ENCODE measurements at regions not wholly inside any gene's neighbourhood (a gene's known extent, or its start where the extent isn't known, plus 50 kb on each side); places are given as distances from the start of the nearest gene placed in this dataset.

DNA sequence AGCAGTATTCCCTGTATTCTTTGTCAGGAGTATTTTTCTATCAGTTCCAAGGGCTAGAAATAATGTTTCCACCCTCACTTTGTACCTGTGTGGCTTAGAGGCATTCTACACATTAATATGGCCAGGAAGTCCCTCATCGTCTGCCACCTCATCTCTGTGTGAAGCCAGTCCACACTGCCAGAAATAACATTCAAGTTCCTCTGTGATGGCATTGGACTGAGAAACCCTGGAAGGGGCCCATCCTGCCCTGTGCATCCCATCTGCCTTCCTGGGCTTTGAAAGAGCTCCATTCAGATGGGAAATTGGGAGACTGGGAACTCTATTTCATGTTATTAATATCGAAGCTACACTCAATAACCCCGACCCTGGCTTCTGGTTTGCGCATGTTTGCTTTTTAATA lies 497.2 kb upstream of the CDH5 start:
- Histone ChIP-seq H3K36me3 (ENCODE audit: control insufficient read depth, insufficient read depth, low read length) (no peaks in the 10 kb centered on the region), H3K27me3 (ENCODE audit: control insufficient read depth, insufficient read depth, low read length) (no peaks in the 10 kb centered on the region), H3K4me3 (ENCODE audit: low read depth, low read length) (no peak overlapping the region), H3K27ac (ENCODE audit: low read depth, low read length) (no peak overlapping the region), H3K9ac (ENCODE audit: low read depth, low read length) (no peak overlapping the region), H3K4me1 (ENCODE audit: control insufficient read depth, insufficient read depth, low read length) (no peaks in the 10 kb centered on the region), H3K9me3 (ENCODE audit: control insufficient read depth, insufficient read depth, low read length) (peaks cover 10% of the 10 kb centered on the region)

DNA sequence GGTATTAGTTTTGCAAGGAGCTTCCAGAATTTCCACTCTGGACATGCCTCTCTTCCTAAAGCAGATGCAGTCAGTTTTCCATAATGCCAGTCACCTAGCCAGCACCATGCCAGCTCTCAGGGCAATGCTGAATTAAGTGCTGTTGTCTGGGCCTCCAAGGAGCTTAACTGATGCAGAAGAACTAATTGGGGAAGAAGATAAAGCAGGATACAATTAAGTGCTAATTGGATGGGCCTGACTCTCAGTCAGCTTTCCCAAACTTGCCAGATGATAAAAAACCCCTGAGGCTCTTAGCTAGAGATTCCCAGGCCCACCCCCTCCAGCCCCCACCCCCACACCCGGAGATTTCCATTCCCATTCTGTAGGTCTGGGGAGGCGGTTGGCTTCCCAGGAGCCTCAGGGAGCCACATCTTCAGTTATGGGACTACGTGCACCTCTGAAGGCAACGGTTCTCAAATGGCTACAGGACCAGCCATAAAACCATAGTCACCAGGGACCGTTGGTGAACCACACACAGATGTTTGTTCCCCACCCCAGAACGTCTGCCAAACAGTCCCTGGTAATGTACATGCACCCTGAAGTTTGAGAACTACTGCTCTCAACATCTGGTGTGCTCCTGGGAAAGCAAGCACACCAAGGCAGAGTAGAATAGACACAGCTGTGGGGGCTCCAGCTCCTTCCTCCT lies 499.1 kb upstream of the CDH5 start:
- H3K36me3 ChIP-seq (ENCODE audit: control insufficient read depth, insufficient read depth, low read length), result no peaks in the 10 kb centered on the region
- H3K27ac ChIP-seq (ENCODE audit: low read depth, low read length), result no peak overlapping the region
- H3K4me3 ChIP-seq (ENCODE audit: low read depth, low read length), result no peak overlapping the region
- peaks cover 16% of the 10 kb centered on the region for H3K9me3 ChIP-seq (ENCODE audit: control insufficient read depth, insufficient read depth, low read length)
- H3K9ac ChIP-seq (ENCODE audit: low read depth, low read length), result no peak overlapping the region
- no peaks in the 10 kb centered on the region for H3K4me1 ChIP-seq (ENCODE audit: control insufficient read depth, insufficient read depth, low read length)
- H3K27me3 ChIP-seq (ENCODE audit: control insufficient read depth, insufficient read depth, low read length), result no peaks in the 10 kb centered on the region

DNA sequence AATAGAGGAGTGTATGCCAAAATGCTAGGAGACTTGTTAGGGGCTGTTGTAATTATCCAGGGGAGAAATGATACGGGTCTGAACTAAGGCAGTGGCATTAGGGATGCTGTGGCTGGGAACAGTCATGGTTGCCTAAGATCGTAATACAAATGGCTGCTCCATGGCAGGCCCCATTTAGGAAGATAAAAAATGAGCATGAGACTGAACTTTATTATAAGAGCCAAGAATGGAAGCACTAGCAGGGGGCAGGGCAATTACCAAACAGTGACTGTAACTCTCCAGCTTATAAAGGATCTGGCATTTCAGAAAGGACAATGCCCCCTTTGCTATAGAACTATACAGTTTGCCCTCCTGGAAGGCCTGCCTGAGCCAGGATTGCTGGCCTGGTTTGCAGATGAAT lies 503.3 kb upstream of the CDH5 start:
- no peaks in the 10 kb centered on the region for H3K36me3 ChIP-seq (ENCODE audit: control insufficient read depth, insufficient read depth, low read length)
- no peaks in the 10 kb centered on the region for H3K27me3 ChIP-seq (ENCODE audit: control insufficient read depth, insufficient read depth, low read length)
- no peaks in the 10 kb centered on the region for H3K4me1 ChIP-seq (ENCODE audit: control insufficient read depth, insufficient read depth, low read length)
- no peak overlapping the region for H3K27ac ChIP-seq (ENCODE audit: low read depth, low read length)
- H3K4me3 ChIP-seq (ENCODE audit: low read depth, low read length), result no peak overlapping the region
- H3K9ac ChIP-seq (ENCODE audit: low read depth, low read length), result no peak overlapping the region
- H3K9me3 ChIP-seq (ENCODE audit: control insufficient read depth, insufficient read depth, low read length), result peaks cover 16% of the 10 kb centered on the region

DNA sequence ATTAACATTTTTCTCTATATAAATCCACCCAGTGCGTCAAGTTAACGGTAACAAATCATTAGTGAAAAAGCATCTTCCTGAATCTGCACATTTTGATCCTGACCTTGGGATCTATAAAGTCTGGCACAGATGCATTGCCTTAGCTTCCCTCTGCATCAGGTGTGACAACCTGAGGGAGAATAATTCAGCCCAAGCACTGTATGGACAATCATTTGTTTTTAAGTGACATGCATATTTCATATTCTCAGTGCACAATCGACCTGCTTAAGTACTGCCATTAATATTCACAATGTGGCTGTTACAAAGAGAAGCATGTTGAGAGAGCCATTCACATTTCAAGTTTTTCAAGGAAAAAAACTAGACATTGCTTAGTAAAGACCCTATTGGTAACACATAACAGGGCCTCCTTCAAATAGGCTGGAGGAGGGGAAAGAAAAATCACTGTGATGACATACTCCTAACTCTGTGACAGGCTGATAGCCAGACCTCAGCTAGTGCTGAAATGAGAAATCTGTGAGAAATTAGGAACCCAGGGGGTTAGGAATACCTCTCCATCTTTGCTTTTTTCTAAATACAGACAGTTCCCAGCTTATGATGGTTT lies 505.3 kb upstream of the CDH5 start:
- Histone ChIP-seq H3K9ac (ENCODE audit: low read depth, low read length) (no peak overlapping the region), H3K36me3 (ENCODE audit: control insufficient read depth, insufficient read depth, low read length) (no peaks in the 10 kb centered on the region)

DNA sequence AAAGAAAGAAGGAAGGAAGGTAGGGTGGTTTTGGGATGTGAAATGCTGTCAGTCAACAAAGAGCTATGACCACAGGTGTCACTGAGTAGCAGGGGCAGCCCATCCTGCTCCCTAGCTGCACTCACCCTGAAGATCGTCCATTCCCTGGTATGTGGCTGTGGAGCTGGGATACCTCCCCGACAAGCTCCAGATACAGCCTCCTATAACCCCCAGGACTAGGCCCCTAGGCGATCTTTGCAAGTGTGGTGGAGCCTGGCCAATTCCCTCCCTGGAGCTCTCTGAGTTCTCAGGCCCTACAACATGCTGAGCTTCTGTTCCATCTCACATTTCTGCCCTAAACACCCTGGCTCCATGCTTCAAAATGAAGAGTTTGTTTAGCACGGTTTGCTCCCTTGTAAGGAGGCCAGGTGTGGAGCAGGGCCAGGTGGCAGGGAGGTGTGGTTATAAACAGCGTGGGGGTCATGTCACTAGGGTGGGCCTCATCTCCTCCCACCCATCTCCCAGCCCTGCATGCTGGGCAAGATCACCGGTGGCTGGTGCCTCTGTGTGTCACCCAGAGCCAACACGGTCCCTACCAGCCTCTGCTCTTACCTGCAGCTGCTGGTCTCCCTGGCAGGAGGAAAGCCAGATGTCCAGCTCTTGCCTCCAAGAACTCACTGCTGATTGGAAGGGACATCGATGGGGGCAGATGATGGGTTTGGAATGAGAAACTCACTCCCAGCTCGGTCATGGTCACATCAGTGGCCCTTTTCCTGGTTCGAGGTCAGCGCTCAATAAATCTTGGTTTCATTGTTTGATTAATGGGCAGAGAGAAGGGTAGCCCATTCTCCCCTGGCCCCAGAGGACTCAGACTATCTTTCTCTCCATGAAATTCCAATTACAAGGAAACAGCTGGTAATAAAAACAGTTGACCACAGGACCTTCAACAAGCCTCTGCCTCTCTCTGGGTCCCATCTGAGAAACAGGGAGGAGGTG lies 511.0 kb upstream of the CDH5 start:
- Histone ChIP-seq H3K27ac (ENCODE audit: low read depth, low read length) (no peak overlapping the region), H3K4me1 (ENCODE audit: control insufficient read depth, insufficient read depth, low read length) (no peaks in the 10 kb centered on the region), H3K36me3 (ENCODE audit: control insufficient read depth, insufficient read depth, low read length) (no peaks in the 10 kb centered on the region), H3K4me3 (ENCODE audit: low read depth, low read length) (no peak overlapping the region), H3K9me3 (ENCODE audit: control insufficient read depth, insufficient read depth, low read length) (no peaks in the 10 kb centered on the region), H3K27me3 (ENCODE audit: control insufficient read depth, insufficient read depth, low read length) (no peaks in the 10 kb centered on the region), H3K9ac (ENCODE audit: low read depth, low read length) (no peak overlapping the region)

More for the DNA sequence above, 505.3 kb upstream of the CDH5 start:
- no peaks in the 10 kb centered on the region for H3K27me3 ChIP-seq (ENCODE audit: control insufficient read depth, insufficient read depth, low read length)
- H3K4me3 ChIP-seq (ENCODE audit: low read depth, low read length), result no peak overlapping the region
- H3K27ac ChIP-seq (ENCODE audit: low read depth, low read length), result no peak overlapping the region
- H3K4me1 ChIP-seq (ENCODE audit: control insufficient read depth, insufficient read depth, low read length), result no peaks in the 10 kb centered on the region
- peaks cover 16% of the 10 kb centered on the region for H3K9me3 ChIP-seq (ENCODE audit: control insufficient read depth, insufficient read depth, low read length)

DNA sequence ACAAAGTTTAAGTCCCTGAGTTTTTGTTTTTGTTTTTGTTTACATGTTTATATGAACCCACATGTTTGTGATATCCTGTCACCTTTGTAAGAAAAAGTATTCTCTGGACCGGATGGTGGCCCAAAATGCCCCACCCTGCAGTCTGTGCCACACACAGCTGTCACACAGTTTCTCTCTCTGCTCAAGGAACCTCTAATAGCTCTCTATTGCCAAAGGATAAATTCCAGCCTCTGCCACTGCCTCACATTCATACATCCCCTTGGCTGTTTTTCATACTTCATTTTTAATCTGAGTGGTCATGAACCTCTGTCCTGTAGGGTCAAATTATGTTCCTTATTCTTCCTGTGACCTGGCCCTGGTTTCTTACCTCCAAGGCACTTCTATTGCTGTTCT lies 520.3 kb upstream of the CDH5 start:
- H3K36me3 ChIP-seq (ENCODE audit: control insufficient read depth, insufficient read depth, low read length), result no peaks in the 10 kb centered on the region
- H3K9me3 ChIP-seq (ENCODE audit: control insufficient read depth, insufficient read depth, low read length), result no peaks in the 10 kb centered on the region
- H3K9ac ChIP-seq (ENCODE audit: low read depth, low read length), result no peak overlapping the region
- no peak overlapping the region for H3K27ac ChIP-seq (ENCODE audit: low read depth, low read length)
- H3K27me3 ChIP-seq (ENCODE audit: control insufficient read depth, insufficient read depth, low read length), result no peaks in the 10 kb centered on the region
- H3K4me1 ChIP-seq (ENCODE audit: control insufficient read depth, insufficient read depth, low read length), result no peaks in the 10 kb centered on the region
- H3K4me3 ChIP-seq (ENCODE audit: low read depth, low read length), result no peak overlapping the region

DNA sequence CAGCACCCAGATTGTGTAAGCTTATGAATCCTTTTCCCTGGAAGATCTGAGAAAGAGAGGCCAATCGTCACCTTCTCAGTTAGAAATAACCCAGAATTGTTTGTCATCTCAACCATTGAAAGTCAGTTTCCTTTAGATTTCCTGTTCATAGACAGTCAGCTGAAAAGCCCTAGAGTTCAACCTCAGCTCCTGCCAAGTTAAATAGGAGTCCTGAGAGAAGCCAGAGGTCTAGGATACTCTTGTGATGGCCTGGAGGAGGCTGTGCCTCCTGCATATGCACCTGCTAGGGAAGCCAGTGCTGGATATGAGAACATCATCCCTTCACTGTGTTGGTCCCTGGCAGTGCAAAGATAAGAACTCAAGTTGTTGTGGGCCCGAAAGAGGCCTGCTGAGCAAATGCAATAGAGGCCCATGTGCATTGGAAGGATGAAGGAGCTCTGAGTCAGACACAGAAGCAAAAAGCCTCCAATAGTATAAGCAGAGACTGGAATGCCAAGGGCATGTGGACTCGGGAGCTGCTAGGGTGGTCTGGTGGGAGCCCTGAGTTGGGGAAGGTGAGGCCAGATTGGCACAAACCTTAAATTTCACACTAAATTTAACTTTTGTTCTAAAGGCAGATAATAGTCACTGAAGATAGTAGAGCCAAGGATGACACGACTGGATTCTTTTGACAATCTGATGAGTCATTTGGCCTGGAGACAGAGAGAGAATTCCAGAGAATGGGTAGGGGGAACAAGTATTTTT lies 520.9 kb upstream of the CDH5 start:
- Histone ChIP-seq H3K9ac (ENCODE audit: low read depth, low read length) (no peak overlapping the region), H3K4me3 (ENCODE audit: low read depth, low read length) (no peak overlapping the region), H3K9me3 (ENCODE audit: control insufficient read depth, insufficient read depth, low read length) (no peaks in the 10 kb centered on the region), H3K27ac (ENCODE audit: low read depth, low read length) (no peak overlapping the region), H3K36me3 (ENCODE audit: control insufficient read depth, insufficient read depth, low read length) (no peaks in the 10 kb centered on the region), H3K4me1 (ENCODE audit: control insufficient read depth, insufficient read depth, low read length) (no peaks in the 10 kb centered on the region), H3K27me3 (ENCODE audit: control insufficient read depth, insufficient read depth, low read length) (no peaks in the 10 kb centered on the region)

DNA sequence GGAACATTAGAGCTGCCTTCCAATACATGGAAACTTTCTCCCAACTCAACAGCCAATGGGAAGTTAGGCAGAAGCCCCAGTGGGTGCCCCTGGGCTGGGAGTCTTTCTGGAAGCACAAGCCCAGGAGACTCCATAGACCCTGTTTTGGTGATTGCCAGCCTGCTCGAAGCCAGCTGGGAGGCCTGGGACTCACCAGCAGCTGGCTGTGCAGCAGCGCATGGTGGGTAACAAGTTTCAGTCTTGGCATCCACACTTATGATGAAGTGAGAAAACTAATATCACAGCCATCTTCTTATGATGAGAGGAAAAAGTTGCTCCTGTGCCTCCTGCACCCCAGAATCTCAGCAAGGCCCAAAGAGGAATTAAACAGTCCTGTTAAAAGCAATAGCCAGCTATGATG lies 522.5 kb upstream of the CDH5 start:
- Histone ChIP-seq H3K27ac (ENCODE audit: low read depth, low read length) (no peak overlapping the region), H3K9ac (ENCODE audit: low read depth, low read length) (no peak overlapping the region), H3K4me1 (ENCODE audit: control insufficient read depth, insufficient read depth, low read length) (no peaks in the 10 kb centered on the region), H3K36me3 (ENCODE audit: control insufficient read depth, insufficient read depth, low read length) (no peaks in the 10 kb centered on the region), H3K27me3 (ENCODE audit: control insufficient read depth, insufficient read depth, low read length) (no peaks in the 10 kb centered on the region), H3K9me3 (ENCODE audit: control insufficient read depth, insufficient read depth, low read length) (no peaks in the 10 kb centered on the region), H3K4me3 (ENCODE audit: low read depth, low read length) (no peak overlapping the region)

DNA sequence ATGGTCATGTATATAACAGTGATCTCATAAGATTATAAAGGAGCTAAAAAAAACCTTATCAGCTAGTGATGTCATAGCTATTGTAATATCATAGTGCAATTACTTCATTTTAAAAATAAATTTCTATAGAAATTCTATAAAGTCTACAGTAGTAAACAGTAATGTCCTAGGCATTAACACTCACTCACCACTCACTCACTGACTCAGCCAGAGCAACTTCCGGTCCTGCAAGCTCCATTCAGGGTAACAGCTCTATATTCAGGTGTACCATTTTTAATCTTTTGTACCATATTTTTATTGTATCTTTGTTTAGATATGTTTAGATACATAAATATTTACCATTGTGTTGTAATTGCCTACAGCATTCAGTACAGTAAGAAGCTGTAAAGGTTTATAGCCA lies 524.4 kb upstream of the CDH5 start:
- Histone ChIP-seq H3K9me3 (ENCODE audit: control insufficient read depth, insufficient read depth, low read length) (no peaks in the 10 kb centered on the region), H3K9ac (ENCODE audit: low read depth, low read length) (no peak overlapping the region), H3K27ac (ENCODE audit: low read depth, low read length) (no peak overlapping the region), H3K4me1 (ENCODE audit: control insufficient read depth, insufficient read depth, low read length) (no peaks in the 10 kb centered on the region), H3K4me3 (ENCODE audit: low read depth, low read length) (no peak overlapping the region), H3K27me3 (ENCODE audit: control insufficient read depth, insufficient read depth, low read length) (no peaks in the 10 kb centered on the region), H3K36me3 (ENCODE audit: control insufficient read depth, insufficient read depth, low read length) (no peaks in the 10 kb centered on the region)

DNA sequence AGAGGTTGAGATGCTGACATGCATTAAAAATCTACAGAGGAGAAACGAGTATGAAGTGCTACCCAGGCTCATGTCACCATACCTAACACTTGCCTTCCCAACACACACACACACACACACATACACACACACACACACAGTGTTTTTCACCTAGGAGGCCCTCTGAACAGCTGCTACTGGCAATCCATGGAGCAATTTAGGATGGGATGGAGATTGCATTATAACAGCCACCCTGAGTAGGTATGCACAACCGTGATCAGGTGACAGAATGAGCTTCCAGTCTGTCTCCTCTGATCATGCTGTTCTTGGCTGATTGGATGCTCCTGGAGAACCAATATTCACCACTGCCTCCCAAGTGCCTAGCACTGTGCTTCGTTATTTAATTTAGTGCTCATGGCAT lies 528.5 kb upstream of the CDH5 start:
- Histone ChIP-seq H3K4me1 (ENCODE audit: control insufficient read depth, insufficient read depth, low read length) (no peaks in the 10 kb centered on the region), H3K9ac (ENCODE audit: low read depth, low read length) (no peak overlapping the region), H3K27me3 (ENCODE audit: control insufficient read depth, insufficient read depth, low read length) (no peaks in the 10 kb centered on the region), H3K36me3 (ENCODE audit: control insufficient read depth, insufficient read depth, low read length) (no peaks in the 10 kb centered on the region), H3K27ac (ENCODE audit: low read depth, low read length) (no peak overlapping the region), H3K4me3 (ENCODE audit: low read depth, low read length) (no peak overlapping the region), H3K9me3 (ENCODE audit: control insufficient read depth, insufficient read depth, low read length) (no peaks in the 10 kb centered on the region)

Data from HUES48 (cell line).